Suppressor macrophage treated with lipopolysaccharide for 4 hours (primary cell): ENCODE measurements at regions not wholly inside any gene's neighbourhood (a gene's known extent, or its start where the extent isn't known, plus 50 kb on each side); places are given as distances from the start of the nearest gene placed in this dataset.

Experiments used
- DNase-seq: peaks from one replicate; pipeline ENCODE4 v3.0.0-alpha.2; 2020

- no peak for DNase-seq
Observed at GRCh38 chr3:191750618-191751017, 289.7 kb downstream of the PYDC2 start.

DNA sequence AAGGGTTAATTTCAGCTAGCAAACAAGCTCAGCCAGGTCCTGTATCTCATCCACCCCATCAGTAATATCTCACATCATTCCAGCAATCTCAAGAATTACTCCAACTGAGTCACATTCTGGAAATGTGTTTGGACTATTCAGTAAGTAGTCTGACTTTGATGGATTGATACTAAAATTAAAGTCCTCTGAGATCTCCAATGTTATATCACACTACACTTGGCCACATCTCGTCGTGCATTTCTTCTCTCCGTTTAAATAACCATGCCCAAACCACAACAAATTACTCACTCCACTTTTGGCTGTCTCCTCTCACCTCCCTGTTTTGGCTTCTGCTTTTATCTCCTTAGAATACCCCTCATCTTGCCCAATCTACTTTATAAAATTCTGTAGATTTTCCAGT, 292.2 kb downstream of the PYDC2 start:
- DNase-seq: no peak

- no peak for DNase-seq
Observed at GRCh38 chr3:191761906-191762305, 300.9 kb downstream of the PYDC2 start.

- no peak for DNase-seq
Observed at GRCh38 chr3:191762323-191762960, 301.5 kb downstream of the PYDC2 start.

DNA sequence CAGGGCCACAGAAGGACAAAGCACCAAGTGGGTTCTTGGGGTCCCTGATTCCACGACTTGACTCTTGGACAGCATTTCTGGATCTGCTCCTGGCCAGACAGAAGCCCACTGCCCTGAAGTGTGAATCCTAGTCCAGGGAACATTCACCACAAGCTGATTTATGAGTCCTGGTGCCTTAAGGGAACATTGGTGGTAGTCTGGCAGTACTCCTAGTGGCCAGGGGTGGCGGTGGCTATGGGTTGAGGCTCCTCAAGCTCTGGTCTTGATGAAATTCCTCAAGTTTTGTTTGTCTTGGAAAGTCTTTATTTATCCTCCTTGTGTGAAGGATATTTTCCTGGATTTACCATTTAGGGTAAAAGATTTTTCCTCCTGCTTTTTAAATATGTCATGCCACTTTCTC, 307.5 kb downstream of the PYDC2 start:
- no peak for DNase-seq

GRCh38 chr3:191770541-191770940, 309.6 kb downstream of the PYDC2 start:
- DNase-seq: no peak

DNA sequence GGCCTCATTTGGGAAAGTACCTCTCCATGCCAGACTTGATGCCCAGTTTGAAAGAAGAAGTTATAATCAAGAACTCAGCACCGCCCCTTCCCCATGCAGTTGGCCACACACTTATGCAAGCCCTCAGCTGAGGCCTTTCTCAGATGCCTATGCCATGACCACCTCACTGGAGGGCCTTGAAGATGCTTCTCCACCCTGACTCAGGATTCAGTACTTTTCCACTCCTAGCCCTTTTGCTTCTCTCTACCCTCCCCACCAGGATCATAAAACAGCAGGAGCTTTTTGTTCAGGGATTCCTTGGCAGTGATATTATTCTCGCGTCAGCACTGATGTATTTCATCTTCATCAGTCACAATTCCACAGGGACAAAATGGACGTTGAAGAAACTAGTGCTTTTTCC, 313.5 kb downstream of the PYDC2 start:
- no peak for DNase-seq

DNA sequence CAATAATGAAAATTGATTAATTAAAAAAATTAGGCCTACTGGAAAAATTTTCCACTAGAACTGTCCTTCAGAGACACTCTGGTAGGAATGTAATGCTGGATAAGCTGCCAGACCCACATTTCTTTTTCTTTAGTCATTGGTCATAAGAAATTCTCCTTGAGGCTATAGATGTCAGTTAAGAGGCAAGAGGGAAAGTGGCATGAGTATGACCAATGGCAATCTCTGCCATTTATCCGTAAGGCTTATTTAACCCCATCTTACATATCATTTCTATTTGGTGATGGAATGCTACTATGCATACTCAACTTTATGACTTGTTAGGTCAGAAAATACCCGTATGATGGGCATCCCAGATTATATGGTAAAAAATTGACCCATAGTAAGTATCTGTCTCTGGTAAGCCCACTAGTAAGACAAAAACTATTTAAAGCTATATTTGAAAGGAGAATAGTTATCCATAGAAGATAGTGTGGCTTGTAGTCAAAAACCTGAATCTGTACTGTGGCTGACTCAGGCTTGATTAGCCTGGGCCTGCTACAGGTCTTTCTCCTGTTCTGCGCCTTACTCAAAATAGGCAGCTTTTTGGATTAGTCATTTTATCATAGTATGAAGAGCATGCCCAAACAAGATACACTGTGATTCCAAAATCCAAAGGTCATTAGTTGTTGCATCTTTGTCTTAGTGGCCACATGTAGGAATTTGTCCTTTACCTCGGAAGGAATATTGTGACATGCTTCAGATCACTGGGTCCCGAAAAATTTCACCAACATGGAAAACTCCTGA, 314.7 kb downstream of the PYDC2 start:
- DNase-seq: no peak

- DNase-seq: no peak
Observed at GRCh38 chr3:191781044-191781443, 320.1 kb downstream of the PYDC2 start.

DNA sequence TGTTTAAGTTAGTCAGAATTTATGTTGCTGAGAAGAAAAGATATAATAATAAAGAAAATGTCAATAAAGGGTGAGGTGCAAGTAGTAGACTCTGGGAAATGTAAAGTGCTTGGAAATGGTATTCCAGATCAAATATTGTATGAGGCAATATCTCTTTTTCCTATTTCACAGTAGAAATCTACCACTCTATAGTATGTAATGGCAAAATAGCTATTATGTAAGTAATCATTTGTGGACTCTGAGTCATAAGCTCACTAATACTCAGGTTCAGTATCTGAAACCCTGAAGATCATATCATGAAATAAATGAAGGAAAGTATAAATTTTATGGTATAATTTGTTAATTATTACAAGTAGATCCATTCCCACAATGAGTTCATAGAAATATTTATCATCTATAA, 322.1 kb downstream of the PYDC2 start:
- no peak for DNase-seq

GRCh38 chr3:191790934-191791333, 330.0 kb downstream of the PYDC2 start:
- DNase-seq: no peak

DNA sequence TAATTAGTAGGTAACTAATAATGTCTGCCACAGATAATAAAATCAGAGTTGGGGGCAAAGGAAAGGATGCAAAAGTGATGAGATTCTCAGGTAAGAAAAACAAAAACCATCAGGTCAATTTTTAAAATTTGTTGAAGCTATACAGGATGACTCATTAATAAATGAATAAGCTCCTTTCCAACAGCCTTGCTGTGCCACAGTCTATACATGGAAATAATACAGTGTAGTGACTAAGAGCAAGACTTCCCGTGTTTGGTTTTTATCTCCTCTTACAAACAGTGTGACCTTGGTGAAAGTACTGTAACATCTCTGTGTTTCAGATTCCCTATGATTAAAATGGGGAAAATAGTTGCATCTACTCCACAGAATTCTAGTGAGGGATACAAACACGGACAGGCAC, 331.6 kb downstream of the PYDC2 start:
- DNase-seq: no peak

- DNase-seq: no peak
Observed at GRCh38 chr3:191795196-191795595, 334.2 kb downstream of the PYDC2 start.

GRCh38 chr3:191797271-191797670, 336.3 kb downstream of the PYDC2 start:
- DNase-seq: no peak

GRCh38 chr3:191802671-191803070, 341.7 kb downstream of the PYDC2 start:
- DNase-seq: no peak

DNA sequence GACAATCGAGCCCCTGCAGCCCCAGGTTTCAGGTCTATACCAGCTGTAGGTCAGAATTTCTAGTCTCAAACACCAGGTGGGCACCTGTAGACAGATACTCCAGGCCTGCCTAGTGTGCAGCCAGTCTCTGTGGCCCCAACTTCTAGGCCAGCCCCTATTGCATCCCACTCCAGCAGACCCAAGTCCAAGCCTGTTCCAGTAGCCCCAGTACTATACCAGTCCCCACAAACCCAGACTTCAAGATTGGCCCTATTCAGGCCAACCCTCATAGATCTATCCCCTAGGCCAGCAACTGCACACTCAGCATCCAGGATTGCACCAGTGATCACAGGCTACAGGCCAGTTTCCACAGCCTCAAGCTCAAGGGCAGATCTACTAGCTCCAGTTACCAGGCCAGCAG, 344.0 kb downstream of the PYDC2 start:
- DNase-seq: no peak

GRCh38 chr3:191808073-191808472, 347.1 kb downstream of the PYDC2 start:
- no peak for DNase-seq

- no peak for DNase-seq
Observed at GRCh38 chr3:191809326-191809949, 348.5 kb downstream of the PYDC2 start.

GRCh38 chr3:191813245-191813644, 352.3 kb downstream of the PYDC2 start:
- no peak for DNase-seq

GRCh38 chr3:191848818-191849217, 387.9 kb downstream of the PYDC2 start:
- no peak for DNase-seq

DNA sequence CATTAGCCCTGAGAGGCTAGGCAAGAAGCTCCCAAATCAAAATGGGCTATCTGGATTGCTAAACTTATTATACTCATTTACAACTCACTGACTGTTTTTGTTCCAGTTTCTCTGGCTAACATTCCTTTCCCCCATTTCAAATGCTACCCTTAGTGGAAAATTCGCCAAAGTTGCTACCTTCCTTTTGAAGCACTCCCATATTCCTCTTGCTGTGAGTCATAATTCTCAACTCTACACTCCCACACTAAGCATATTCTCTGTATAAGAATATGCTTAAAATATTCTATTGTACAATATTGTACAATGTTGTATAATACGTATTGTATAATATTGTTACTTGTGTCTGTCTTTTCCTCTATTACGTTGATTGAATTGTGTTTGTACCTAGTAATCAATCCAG, 398.6 kb downstream of the PYDC2 start:
- DNase-seq: no peak

DNA sequence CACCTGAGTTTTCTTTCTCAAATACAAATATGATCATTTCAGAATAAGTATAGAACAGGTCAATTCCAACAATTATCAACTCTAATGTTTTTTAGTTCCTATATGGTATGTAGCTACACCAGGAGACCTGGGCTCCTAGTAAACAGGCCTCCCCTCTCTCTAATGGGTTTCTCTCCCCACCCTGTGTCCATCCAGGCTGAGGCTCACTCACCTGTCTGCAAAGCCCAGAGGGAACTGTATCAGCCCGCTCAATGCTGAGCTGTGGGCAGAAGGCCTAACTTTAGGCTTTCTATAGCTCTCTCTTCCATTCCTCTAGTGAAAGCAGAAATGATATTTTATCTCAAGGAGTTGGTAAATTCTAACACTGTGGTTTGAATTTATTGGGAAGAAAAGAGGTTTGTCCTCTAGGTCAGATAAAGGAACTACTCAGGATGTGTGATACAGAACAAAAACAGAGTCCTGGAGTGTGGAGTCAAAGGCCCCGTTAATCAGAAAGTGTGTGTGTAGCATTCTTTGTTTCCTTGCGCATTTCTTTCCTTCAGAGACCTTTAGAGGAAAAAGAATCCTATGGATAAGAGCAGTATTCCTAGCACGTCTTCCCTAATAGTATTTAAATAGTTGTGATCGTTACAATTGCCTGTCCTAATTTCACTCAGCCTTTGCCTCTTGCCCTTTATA, 408.9 kb downstream of the PYDC2 start:
- DNase-seq: no peak

- no peak for DNase-seq
Observed at GRCh38 chr3:191873736-191874135, 412.8 kb downstream of the PYDC2 start.

DNA sequence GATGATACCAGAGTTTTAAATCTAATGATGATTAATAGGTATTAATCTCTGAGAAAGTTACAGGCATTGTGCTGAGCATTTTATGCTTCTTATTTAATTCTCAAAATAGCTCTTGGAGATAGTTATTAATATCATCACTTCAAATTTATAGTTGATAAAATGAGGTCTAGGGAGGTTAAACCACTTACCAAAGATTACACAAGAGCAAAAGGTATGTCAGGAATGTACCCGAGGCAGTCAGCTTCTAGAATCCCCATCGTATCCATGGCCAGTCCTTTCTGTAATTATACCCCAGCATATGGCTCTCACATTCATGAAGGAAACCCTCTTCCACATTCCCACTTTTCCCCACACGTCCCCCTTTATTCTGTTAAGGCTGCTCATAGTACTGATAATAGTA, 421.3 kb downstream of the PYDC2 start:
- no peak for DNase-seq
